GM06990 (cell line): ENCODE measurements at regions not wholly inside any gene's neighbourhood (a gene's known extent, or its start where the extent isn't known, plus 50 kb on each side); places are given as distances from the start of the nearest gene placed in this dataset.

ENCODE experiments used
- DNase-seq: peaks from one replicate; pipeline ENCODE4 v3.0.0-alpha.2; 2011; ENCODE audit not compliant: insufficient read length; ENCODE audit errors: extremely low read depth
- H3K27me3 ChIP-seq: replicated peaks from 2 replicates; pipeline ENCODE4 v1.6.0; 2011; ENCODE audit warnings: low read length; ENCODE audit not compliant: control insufficient read depth, insufficient read depth
- H3K36me3 ChIP-seq: 2 replicates; pipeline ENCODE4 v1.5.1; 2011; ENCODE audit warnings: low read length; ENCODE audit not compliant: control insufficient read depth, insufficient read depth
- H3K4me3 ChIP-seq: replicated peaks from 2 replicates; pipeline ENCODE4 v1.5.1; 2011; ENCODE audit warnings: low read depth, mild to moderate bottlenecking, control low read depth, low read length
- TF ChIP-seq, protein P1 (sequence below): IDR thresholded peaks from 2 replicates; pipeline ENCODE4 v1.5.1; 2011; ENCODE audit warnings: low read length, control low read depth, mild to moderate bottlenecking, inconsistent platforms; ENCODE audit not compliant: insufficient read depth, poor library complexity, severe bottlenecking

DNA sequence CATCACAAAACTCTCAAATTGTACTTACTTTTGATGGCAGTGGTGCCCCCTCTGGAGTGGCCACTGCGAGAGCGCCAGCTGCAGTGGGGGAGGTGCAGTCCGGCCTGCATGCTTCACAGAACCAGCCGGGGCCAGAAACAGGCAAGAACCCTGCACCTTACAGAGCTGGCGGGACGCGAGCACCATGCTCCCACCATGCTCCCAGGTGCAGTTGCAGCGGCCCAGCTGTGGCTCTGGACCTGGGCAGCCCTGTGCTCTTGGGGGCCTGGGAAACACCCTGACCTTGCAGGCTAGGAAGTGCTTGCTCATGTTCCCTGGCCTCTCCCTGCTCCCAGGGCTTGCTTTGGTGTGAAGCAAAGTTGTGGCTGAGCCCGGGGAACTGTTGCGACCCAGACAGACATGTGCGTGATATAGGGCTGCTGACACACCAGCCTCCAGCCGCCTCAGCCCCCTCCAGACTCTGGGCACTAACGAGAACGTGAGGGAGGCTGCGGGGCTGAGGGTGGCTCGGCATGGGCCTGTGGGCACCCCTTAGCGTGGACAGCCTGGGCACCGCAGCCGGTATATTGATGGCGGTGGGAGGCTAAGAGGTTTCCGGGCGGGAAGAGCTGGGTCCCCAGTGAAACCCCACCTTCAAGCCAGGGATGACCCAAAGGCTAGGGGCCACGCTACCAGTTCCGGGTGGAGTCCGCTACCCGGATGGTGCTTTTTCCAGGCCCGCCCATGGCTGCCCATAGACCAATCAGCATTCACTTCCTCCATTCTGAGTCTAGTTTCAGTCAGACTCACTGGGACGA lies 1809.9 kb upstream of the ACO1 start:
- Histone ChIP-seq H3K4me3 (no peak overlapping the region), H3K27me3 (no peaks in the 10 kb centered on the region), H3K36me3 (no peaks in the 10 kb centered on the region)
- DNase-seq: peak; percentile 0
- TF ChIP-seq, protein P1, sequence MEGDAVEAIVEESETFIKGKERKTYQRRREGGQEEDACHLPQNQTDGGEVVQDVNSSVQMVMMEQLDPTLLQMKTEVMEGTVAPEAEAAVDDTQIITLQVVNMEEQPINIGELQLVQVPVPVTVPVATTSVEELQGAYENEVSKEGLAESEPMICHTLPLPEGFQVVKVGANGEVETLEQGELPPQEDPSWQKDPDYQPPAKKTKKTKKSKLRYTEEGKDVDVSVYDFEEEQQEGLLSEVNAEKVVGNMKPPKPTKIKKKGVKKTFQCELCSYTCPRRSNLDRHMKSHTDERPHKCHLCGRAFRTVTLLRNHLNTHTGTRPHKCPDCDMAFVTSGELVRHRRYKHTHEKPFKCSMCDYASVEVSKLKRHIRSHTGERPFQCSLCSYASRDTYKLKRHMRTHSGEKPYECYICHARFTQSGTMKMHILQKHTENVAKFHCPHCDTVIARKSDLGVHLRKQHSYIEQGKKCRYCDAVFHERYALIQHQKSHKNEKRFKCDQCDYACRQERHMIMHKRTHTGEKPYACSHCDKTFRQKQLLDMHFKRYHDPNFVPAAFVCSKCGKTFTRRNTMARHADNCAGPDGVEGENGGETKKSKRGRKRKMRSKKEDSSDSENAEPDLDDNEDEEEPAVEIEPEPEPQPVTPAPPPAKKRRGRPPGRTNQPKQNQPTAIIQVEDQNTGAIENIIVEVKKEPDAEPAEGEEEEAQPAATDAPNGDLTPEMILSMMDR: no peak

DNA sequence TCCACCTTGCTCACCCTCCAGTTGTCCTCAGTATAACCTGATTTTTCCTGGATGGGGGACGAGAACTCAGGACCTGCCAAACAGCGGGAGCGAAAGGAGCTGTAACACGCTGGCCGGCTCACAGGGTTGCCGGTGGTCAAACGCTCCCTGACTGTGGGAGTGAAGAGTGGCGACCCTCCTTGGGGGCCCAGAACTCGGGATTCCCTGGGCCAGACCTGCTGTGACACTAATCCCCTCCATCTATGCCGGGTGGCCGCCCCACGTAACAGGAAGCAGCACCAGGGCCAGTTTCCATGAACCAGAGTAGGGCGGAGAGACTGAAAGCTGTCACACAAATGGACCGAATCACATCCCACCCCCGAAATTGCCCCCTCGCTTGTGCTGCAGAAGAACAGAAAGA lies 1809.2 kb upstream of the ACO1 start:
- Histone ChIP-seq H3K36me3 (no peaks in the 10 kb centered on the region), H3K4me3 (no peak overlapping the region), H3K27me3 (no peaks in the 10 kb centered on the region)
- DNase-seq: no peak
- TF ChIP-seq, protein P1: no peak

DNA sequence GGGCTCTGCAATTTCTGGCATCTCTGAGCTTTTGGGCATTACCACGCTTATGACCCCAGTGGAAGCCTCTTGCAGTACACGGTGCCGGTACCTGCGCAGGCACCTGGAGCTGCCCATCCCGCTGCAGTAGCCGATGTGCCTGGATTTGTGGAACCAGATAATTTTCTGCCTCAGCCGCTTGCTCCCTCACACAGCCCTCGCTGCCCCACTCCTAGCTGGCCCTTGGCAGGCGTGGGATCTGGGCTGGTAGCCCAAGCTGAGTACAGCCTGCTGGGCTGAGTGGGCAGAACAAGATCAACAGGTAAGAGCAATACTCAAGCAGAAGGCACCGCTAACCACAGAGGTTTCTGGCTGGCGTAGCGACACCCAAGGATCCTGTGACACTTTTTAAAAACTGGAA lies 1808.8 kb upstream of the ACO1 start:
- H3K4me3 ChIP-seq: no peak overlapping the region
- peak; percentile 1 for DNase-seq
- TF ChIP-seq, protein P1: no peak
- no peaks in the 10 kb centered on the region for H3K27me3 ChIP-seq
- H3K36me3 ChIP-seq: no peaks in the 10 kb centered on the region

GRCh38 chr9:30579810-30580209 lies 1804.6 kb upstream of the ACO1 start:
- H3K4me3 ChIP-seq: no peak overlapping the region
- TF ChIP-seq, protein P1: no peak
- H3K27me3 ChIP-seq: no peaks in the 10 kb centered on the region
- no peak for DNase-seq
- no peaks in the 10 kb centered on the region for H3K36me3 ChIP-seq

- no peak for DNase-seq
- no peak overlapping the region for H3K4me3 ChIP-seq
- no peaks in the 10 kb centered on the region for H3K27me3 ChIP-seq
- TF ChIP-seq, protein P1: no peak
- no peaks in the 10 kb centered on the region for H3K36me3 ChIP-seq
These were observed 1802.2 kb upstream of the ACO1 start for GRCh38 chr9:30582240-30582639.
